AG08395 (cell line): ENCODE measurements at regions not wholly inside any gene's neighbourhood (a gene's known extent, or its start where the extent isn't known, plus 50 kb on each side); places are given as distances from the start of the nearest gene placed in this dataset.
"Not testable (repeated sequence)": the region's sequence is repeated elsewhere in the genome, so short reads cannot be mapped to it uniquely, and the experiment has no call there.

Source experiments
- DNase-seq: peaks from one replicate; pipeline ENCODE4 v3.0.0; 2012; ENCODE audit warnings: mixed read lengths, low spot score

- DNase-seq, result peak; percentile 61
These were observed 85.4 kb upstream of the RALY start for GRCh38 chr20:33908336-33908735.

DNA sequence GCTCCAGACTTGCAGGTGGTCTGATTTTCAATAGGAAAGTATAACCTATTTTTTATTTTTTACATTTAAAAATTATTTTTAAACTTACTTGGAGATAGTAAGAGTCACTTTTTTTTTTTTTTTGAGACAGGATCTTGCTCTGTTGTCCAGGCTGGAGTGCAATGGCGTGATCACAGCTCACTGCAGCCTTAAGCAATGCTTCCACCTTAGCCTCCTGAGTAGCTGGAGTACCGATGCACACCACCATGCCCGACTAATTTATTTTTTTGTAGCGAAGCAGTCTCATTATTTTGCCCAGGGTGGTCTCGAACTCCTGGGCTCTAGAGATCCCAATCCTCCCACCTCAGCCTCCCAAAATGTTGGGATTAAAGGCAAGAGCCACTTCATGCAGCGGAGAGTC lies 84.8 kb upstream of the RALY start:
- no peak for DNase-seq

- DNase-seq, result peak; percentile 88
These were observed 84.3 kb upstream of the RALY start for GRCh38 chr20:33909331-33909921.

- DNase-seq, result no peak
These were observed 83.7 kb upstream of the RALY start for GRCh38 chr20:33910056-33910455.

GRCh38 chr20:33910529-33911327 lies 83.0 kb upstream of the RALY start:
- no peak for DNase-seq

- DNase-seq, result no peak
These were observed 78.8 kb upstream of the RALY start for GRCh38 chr20:33914919-33915318.

GRCh38 chr20:33915726-33916331 lies 77.9 kb upstream of the RALY start:
- DNase-seq, result peak; percentile 38

DNA sequence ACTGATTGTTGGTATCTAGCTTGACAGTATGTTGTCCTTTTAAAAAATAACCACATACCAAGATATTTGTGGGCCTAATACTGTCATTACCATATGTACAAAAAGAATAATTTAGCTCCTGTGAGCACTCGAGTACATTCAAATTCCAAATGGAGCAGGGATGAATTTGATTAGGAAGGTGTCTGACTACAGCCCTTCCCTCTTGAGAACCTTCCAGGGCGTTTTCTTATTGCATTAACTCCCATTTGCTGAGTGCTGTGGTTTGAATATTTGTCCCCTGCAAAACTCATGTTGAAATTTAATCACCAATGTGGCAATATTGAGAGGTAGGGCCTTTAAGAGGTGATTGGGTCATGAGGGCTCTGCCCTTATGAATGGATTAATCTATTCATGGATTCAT lies 76.9 kb upstream of the RALY start:
- no peak for DNase-seq

GRCh38 chr20:33917831-33918525 lies 75.7 kb upstream of the RALY start:
- no peak for DNase-seq

GRCh38 chr20:33918662-33919061 lies 75.0 kb upstream of the RALY start:
- no peak for DNase-seq

DNA sequence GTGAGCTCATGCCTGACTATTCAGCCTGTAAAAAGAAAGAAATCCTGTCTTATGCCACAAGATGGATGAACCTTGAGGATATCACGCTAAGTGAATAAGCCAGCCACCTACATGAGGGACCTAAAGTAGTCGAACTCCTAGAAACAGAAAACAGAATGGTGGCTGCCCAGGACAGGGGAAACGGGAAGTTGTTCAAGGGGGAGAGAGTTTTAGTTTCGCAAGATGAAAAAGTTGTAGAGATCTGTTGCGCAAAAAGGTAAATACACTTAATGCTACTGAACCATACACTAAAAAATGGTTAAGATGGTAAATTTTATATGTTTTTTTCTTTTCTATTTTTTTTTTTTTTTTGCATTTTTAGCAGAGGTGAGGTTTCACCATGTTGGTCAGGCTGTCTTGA lies 74.1 kb upstream of the RALY start:
- DNase-seq, result no peak

GRCh38 chr20:33922224-33922623 lies 71.5 kb upstream of the RALY start:
- no peak for DNase-seq

GRCh38 chr20:33923740-33924139 lies 70.0 kb upstream of the RALY start:
- no peak for DNase-seq

GRCh38 chr20:33925867-33926266 lies 67.8 kb upstream of the RALY start:
- peak; percentile 76 for DNase-seq

DNA sequence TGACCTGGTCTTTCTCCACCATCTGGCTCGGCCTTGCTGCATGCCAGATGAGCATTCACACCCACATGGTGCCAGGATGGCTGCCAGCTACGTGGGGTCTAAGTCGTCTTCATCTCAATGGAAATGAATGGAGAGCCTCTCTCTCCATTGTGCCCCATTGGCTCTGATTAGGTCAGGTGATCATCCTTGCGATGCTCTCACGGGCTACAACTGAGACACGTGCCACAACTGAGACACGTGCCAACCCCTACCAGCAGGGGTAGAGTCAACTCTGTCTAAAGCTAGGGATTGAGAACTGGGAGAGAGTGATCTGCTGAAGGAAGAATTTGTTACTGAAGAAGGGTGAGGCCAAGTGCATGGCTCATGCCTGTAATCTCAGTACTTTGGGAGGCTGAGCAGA lies 67.3 kb upstream of the RALY start:
- no peak for DNase-seq

DNA sequence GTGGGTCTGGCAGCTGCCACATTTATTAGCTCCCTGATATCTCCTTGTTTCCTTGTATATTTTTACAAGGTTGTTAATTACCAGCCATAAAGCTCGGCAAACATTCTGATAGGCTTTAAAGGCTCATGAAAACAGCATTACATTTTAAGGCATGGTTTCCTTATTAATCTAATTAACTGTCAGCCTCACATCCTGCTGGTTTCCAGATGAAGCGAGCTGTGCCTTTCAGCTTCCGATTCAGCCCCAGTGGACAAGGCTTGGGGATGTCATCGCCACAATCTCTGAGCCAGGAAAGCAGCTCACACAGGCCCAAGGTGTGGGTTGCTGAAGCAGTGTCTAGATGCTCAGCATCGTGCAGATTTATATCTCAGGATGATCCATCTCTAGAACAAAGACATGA lies 66.0 kb upstream of the RALY start:
- no peak for DNase-seq

- no peak for DNase-seq
These were observed 63.8 kb upstream of the RALY start for GRCh38 chr20:33929917-33930316.

- DNase-seq, result peak; percentile 72
These were observed 60.2 kb upstream of the RALY start for GRCh38 chr20:33933469-33933909.

GRCh38 chr20:33936656-33937055 lies 57.1 kb upstream of the RALY start:
- DNase-seq, result no peak

GRCh38 chr20:33939031-33939430 lies 54.7 kb upstream of the RALY start:
- DNase-seq, result not testable (repeated sequence)

DNA sequence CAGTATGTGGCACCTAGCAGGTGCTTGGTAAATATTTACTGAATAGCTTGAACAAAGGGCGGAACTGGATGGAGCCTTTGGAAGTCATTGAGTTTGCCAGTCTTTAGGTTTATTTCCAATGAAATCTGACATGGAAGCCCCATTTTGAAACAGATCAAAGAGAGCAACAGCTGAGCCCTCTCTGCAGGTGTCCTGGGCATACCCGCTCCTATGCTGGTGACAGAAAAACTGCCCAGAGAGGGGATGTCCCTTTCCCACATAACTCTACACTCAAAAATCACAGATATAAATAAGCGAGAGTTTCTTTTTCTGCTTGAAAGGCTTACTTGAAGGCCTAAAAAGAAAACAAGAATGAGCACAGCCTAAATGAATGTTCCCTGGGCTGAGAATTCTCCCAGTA lies 53.0 kb upstream of the RALY start:
- no peak for DNase-seq
